ENCODE measurements at regions not wholly inside any gene's neighbourhood (a gene's known extent, or its start where the extent isn't known, plus 50 kb on each side); places are given as distances from the start of the nearest gene placed in this dataset.

DNA sequence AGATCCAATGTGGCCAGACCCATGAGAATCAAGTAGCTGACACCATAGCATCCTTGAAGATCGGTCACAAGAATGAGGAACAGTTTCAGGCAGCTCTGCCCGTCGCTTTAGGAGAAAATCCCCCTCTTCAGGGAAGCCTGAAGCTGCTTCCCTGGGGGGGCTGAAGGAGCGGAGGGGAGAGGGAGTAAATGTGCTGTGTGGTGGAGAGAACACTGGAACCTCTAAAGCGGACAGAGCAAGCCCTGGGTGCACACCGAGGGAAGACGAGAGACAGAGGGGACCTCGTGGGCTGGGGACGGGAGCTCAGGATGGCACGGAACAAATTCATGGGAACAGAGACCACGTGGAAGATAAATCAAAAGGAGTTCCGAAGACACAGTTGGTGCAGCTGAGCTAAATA is 154.3 kb downstream of the NDUFA10 start:
- TF ChIP-seq CTCF (IDR thresholded peaks at IDR 0.05) = no peak

- no peak for TF ChIP-seq CTCF (IDR thresholded peaks at IDR 0.05)
Observed at GRCh38 chr2:239870276-239870675, 154.9 kb downstream of the NDUFA10 start.

GRCh38 chr2:239869272-239870155 is 155.6 kb downstream of the NDUFA10 start:
- TF ChIP-seq CTCF (IDR thresholded peaks at IDR 0.05) = no peak

DNA sequence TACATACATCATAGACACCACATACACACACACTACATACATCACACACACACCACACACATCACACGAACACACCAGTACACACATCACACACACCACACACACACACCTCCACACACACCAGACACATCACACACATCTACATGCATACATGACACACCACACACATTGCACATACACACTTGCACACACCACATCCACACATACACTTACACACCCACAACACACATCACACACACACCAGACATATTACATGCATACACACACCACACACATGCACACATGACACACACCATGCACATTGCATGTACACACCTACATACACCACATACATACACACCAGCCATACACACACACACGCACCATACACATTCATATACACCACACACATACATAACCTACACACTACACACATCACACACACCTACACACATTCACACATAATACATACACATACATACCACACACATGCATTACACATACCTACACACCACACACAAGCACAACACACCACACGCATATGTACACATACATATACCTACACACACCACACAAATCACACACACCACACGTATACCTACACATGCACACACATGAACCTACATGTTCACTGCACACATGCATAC is 156.5 kb downstream of the NDUFA10 start:
- no peak for TF ChIP-seq CTCF (IDR thresholded peaks at IDR 0.05)

GRCh38 chr2:239866778-239867177 is 158.4 kb downstream of the NDUFA10 start:
- TF ChIP-seq CTCF (IDR thresholded peaks at IDR 0.05) = no peak

GRCh38 chr2:239866350-239866749 is 158.8 kb downstream of the NDUFA10 start:
- TF ChIP-seq CTCF (IDR thresholded peaks at IDR 0.05) = no peak

DNA sequence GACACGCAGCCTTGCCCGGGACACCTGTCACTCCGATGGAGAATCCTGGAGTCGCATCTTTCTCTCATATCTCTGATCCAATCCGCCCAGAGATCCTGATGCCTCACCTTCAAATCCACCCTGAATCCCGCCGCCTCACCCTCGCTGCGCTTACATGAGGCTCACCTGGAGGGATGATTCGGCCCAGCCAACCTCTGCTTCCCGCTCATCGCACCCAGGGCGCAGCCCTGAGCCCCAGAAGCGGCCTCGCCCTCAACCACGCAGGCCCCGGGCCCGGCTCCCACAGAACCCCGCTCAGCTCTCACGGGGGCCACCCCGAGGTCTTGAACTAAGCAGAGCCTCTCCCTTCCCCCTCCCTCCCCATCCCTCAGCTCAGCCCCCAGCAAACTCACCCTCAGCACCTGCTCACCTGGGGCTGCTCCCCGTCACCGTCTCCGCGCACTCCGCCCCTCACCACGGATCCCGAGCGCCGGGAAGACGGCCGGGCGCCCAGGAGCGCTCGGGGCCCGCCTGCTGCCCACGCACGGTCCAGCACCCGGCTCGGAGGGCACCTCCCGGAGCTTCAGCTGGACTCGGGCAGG is 160.0 kb downstream of the NDUFA10 start:
- no peak for TF ChIP-seq CTCF (IDR thresholded peaks at IDR 0.05)
